Loucy (cell line): ENCODE measurements at regions not wholly inside any gene's neighbourhood (a gene's known extent, or its start where the extent isn't known, plus 50 kb on each side); places are given as distances from the start of the nearest gene placed in this dataset.

Experiments
- H2AFZ ChIP-seq: fragments of 200-600 bp; sonication (generic); 2 replicates; pipeline ENCODE4 v1.6.0; 2016; ENCODE audit warnings: antibody characterized with exemption, mild to moderate bottlenecking, low read length, moderate library complexity
- H3F3A ChIP-seq: fragments of 200-600 bp; 2 replicates; pipeline ENCODE4 v1.6.0; 2016; ENCODE audit warnings: antibody characterized with exemption, low read depth, mild to moderate bottlenecking
- H3K27me3 ChIP-seq: fragments of 200-600 bp; sonication (generic); 2 replicates; pipeline ENCODE4 v1.6.1; 2014; ENCODE audit warnings: low read length, mild to moderate bottlenecking; ENCODE audit not compliant: insufficient read depth, poor library complexity, severe bottlenecking
- H3K36me3 ChIP-seq: fragments of 200-600 bp; sonication (generic); 2 replicates; pipeline ENCODE4 v1.6.1; 2016; ENCODE audit warnings: low read length; ENCODE audit not compliant: insufficient read depth
- H3K4me1 ChIP-seq: fragments of 200-600 bp; sonication (generic); 2 replicates; pipeline ENCODE4 v1.5.1; 2014; ENCODE audit warnings: low read length, mild to moderate bottlenecking; ENCODE audit not compliant: insufficient read depth, poor library complexity, severe bottlenecking
- H3K4me2 ChIP-seq: fragments of 200-600 bp; sonication (generic); 2 replicates; pipeline ENCODE4 v1.6.0; 2014; ENCODE audit warnings: antibody characterized with exemption, low read length, low read depth, mild to moderate bottlenecking; ENCODE audit not compliant: poor library complexity, severe bottlenecking
- H3K4me3 ChIP-seq: fragments of 200-600 bp; sonication (generic); 2 replicates; pipeline ENCODE4 v1.5.1; 2014; ENCODE audit warnings: low read length, mild to moderate bottlenecking, mixed read lengths; ENCODE audit not compliant: poor library complexity, severe bottlenecking
- H3K79me2 ChIP-seq: fragments of 200-600 bp; sonication (generic); 2 replicates; pipeline ENCODE4 v1.6.1; 2014; ENCODE audit warnings: low read length; ENCODE audit not compliant: insufficient read depth
- H3K9ac ChIP-seq: fragments of 200-600 bp; sonication (generic); 2 replicates; pipeline ENCODE4 v1.6.0; 2014; ENCODE audit warnings: mild to moderate bottlenecking, low read depth, low read length, moderate library complexity; ENCODE audit not compliant: poor library complexity, severe bottlenecking
- H3K9me2 ChIP-seq: fragments of 200-600 bp; sonication (generic); replicated peaks from 2 replicates; pipeline ENCODE4 v1.6.1; 2016; ENCODE audit warnings: low read depth, low read length, mixed read lengths
- H3K9me3 ChIP-seq: fragments of 200-600 bp; sonication (generic); 2 replicates; pipeline ENCODE4 v1.6.1; 2014; ENCODE audit warnings: mild to moderate bottlenecking, antibody characterized with exemption, low read length, low read depth; ENCODE audit not compliant: insufficient read depth
- H4K20me1 ChIP-seq: fragments of 200-600 bp; sonication (generic); 2 replicates; pipeline ENCODE4 v1.6.0; 2014; ENCODE audit warnings: antibody characterized with exemption, low read length, mild to moderate bottlenecking; ENCODE audit not compliant: insufficient read depth, poor library complexity, severe bottlenecking
- EZH2phosphoT487 ChIP-seq: fragments of 200-600 bp; IDR thresholded peaks from 2 replicates; pipeline ENCODE4 v1.6.1; 2018; ENCODE audit warnings: antibody characterized with exemption, mild to moderate bottlenecking, moderate library complexity, borderline replicate concordance
- TF ChIP-seq, protein P1 (sequence below): fragments of 200-600 bp; sonication (generic); conservative IDR thresholded peaks from 2 replicates; pipeline ENCODE4 v1.5.1; 2014; ENCODE audit warnings: mild to moderate bottlenecking, antibody characterized with exemption, low read length

DNA sequence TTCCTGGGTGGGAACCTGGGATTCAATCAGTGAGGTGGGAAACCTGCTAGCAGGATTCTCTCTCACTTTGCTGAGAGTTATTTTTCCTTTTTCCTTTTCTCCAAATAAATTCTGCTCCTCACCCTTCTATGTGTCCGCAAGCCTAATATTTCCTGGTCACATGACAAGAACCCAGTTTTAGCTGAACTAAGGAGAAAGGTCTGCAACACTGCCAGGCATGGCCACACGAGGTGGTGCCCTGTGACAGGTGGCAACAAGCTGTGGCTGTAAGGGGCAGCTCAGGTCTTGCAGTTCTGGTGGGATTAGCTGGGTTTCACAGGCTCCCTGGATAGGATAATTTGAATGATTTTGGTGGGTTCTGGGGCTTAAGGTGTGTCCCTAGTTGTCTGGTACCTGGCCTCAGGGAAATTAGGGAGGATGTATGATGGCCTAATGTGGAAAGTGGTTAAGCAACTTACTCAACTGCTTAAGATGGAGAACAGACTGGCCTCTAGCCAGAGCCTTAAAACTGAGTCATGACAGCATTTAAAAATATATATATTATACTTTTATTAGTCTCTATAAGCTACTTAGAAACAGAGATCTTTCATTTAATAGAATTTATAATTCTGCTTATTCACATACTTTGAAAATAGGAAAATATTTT lies 215.0 kb downstream of the IL15 start:
- 0 out of 2 replicates have a peak overlapping the region, but pooled peaks have one; percentile 1 for H2AFZ ChIP-seq

DNA sequence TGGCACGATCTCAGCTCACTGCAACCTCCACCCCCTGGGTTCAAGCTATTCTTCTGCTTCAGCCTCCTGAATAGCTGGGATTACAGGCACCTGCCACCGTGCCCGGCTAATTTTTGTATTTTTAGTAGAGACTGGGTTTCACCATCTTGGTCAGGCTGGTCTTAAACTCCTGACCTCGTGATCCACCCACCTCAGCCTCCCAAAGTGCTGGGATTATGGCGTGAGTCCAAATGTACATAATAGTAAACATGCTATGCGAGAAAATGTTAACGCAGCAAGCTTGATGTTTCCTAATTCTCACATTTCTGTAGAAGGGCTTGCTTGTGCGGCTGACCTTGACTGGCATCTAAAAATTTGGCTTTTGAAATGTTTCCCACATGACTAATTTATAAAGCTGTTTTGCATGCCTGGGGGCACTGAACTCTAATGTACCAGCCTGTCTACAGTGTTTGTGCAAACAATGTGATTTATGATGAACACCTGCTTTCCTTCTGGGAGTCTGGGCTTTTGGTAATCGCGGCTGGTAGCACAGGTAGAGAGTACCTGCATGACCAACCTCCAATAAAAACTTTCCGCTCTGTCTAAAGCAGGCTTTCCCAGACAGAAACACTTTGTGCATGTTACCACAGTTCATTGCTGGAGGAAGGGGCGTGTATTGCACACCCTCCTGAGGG lies 216.8 kb downstream of the IL15 start:
- no peaks in the 10 kb centered on the region for H4K20me1 ChIP-seq
- no peaks in the 10 kb centered on the region for H3F3A ChIP-seq
- no peaks in the 10 kb centered on the region for H3K4me1 ChIP-seq
- H3K4me2 ChIP-seq: no peak overlapping the region
- H3K27me3 ChIP-seq: no peaks in the 10 kb centered on the region
- no peak overlapping the region for H3K9ac ChIP-seq
- peaks cover 4% of the 10 kb centered on the region; the same call in 1 of the 2 replicates for H3K9me3 ChIP-seq
- H3K79me2 ChIP-seq: no peaks in the 10 kb centered on the region
- TF ChIP-seq, protein P1, sequence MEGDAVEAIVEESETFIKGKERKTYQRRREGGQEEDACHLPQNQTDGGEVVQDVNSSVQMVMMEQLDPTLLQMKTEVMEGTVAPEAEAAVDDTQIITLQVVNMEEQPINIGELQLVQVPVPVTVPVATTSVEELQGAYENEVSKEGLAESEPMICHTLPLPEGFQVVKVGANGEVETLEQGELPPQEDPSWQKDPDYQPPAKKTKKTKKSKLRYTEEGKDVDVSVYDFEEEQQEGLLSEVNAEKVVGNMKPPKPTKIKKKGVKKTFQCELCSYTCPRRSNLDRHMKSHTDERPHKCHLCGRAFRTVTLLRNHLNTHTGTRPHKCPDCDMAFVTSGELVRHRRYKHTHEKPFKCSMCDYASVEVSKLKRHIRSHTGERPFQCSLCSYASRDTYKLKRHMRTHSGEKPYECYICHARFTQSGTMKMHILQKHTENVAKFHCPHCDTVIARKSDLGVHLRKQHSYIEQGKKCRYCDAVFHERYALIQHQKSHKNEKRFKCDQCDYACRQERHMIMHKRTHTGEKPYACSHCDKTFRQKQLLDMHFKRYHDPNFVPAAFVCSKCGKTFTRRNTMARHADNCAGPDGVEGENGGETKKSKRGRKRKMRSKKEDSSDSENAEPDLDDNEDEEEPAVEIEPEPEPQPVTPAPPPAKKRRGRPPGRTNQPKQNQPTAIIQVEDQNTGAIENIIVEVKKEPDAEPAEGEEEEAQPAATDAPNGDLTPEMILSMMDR: no peak
- no peak for TF ChIP-seq EZH2phosphoT487
- H3K9me2 ChIP-seq: no peaks in the 10 kb centered on the region
- no peak overlapping the region for H3K4me3 ChIP-seq
- H3K36me3 ChIP-seq: no peaks in the 10 kb centered on the region
- H2AFZ ChIP-seq: no peak overlapping the region

More for the DNA sequence above, 215.0 kb downstream of the IL15 start:
- no peaks in the 10 kb centered on the region for H3K9me2 ChIP-seq
- no peaks in the 10 kb centered on the region for H3F3A ChIP-seq
- TF ChIP-seq EZH2phosphoT487: no peak
- no peaks in the 10 kb centered on the region for H3K4me1 ChIP-seq
- H3K9me3 ChIP-seq: peaks cover 4% of the 10 kb centered on the region; the same call in 1 of the 2 replicates
- no peaks in the 10 kb centered on the region for H3K36me3 ChIP-seq
- H3K27me3 ChIP-seq: no peaks in the 10 kb centered on the region
- H3K79me2 ChIP-seq: no peaks in the 10 kb centered on the region
- H3K4me2 ChIP-seq: no peak overlapping the region
- no peaks in the 10 kb centered on the region for H4K20me1 ChIP-seq
- H3K4me3 ChIP-seq: no peak overlapping the region
- no peak overlapping the region for H3K9ac ChIP-seq

DNA sequence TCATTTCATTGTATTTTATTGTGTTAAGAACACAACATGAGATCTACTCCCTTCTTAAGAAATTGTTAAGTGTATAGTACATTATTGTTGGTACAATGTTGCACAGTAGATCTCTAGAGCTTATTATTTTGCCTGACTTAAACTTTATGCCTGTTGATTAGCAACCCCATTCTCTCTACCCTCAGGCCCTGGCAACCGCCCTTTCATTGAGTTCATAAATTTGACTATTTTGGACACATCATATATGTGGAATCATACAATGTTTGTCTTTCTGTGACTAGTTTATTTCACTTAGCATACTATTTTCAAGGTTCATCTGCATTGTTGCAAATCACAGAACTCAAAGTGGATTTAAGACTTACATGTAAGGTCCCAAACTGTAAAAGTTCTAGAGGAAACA lies 222.1 kb downstream of the IL15 start:
- Histone ChIP-seq H3F3A (no peaks in the 10 kb centered on the region), H3K4me3 (no peak overlapping the region), H3K4me1 (no peaks in the 10 kb centered on the region), H3K9ac (no peak overlapping the region), H3K9me2 (no peaks in the 10 kb centered on the region), H4K20me1 (no peaks in the 10 kb centered on the region), H3K36me3 (no peaks in the 10 kb centered on the region), H3K79me2 (no peaks in the 10 kb centered on the region), H3K9me3 (peaks cover 4% of the 10 kb centered on the region; the same call in 1 of the 2 replicates), H3K27me3 (no peaks in the 10 kb centered on the region), H3K4me2 (no peak overlapping the region), H2AFZ (no peak overlapping the region)
- no peak for TF ChIP-seq EZH2phosphoT487
- TF ChIP-seq, protein P1: no peak
